ENCODE measurements at regions not wholly inside any gene's neighbourhood (a gene's known extent, or its start where the extent isn't known, plus 50 kb on each side); places are given as distances from the start of the nearest gene placed in this dataset.

DNA sequence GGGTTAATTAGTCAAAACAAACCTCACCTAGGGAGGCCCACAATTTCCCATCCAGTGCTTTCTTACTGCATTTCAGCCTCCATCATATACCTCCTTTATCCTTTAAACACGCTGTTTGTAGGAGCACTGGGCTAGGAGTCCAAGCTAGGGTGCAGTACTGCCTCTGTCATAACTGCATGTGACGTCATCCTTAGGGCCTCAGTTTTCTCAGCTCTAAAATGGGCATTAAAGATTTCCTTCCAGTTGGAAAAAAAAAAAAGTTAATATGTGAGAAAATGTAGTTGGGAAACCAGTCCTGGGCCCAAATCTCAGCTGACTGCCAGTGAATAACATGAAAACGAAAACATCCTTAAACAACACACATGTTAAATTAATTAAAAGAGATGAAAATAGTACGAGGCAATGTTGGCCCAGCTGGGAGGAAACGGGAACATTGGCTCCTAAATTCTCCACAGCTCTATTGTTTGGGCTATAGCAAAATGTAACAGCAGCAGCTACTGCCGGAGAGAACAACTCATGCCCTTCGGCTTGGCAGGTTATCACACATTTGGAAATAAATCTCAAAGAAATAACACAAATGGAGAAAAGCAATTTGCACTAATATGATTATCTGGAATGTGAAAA is 79.9 kb upstream of the CCDC167 start:
- no peak overlapping the region for H3K18ac ChIP-seq (ENCODE audit: insufficient read length, low read depth, low read length)
- peak overlapping the region in 1 of 3 experiments; percentile 85; a peak in 1 of 7 replicates for H3K27ac Mint-ChIP-seq
- H2AFZ ChIP-seq (ENCODE audit: low read length): no peak overlapping the region
- no peak overlapping the region for H3K4ac ChIP-seq (ENCODE audit: low read depth, low read length)
- no peak overlapping the region for H4K91ac ChIP-seq (ENCODE audit: insufficient read length, low read depth, low read length)
- no peaks in the 10 kb centered on the region for H3K36me3 Mint-ChIP-seq (ENCODE audit: insufficient read depth in 1 of 3, low read depth in 3 of 3)
- H3K27me3 Mint-ChIP-seq (ENCODE audit: low read depth): peaks cover 8% of the 10 kb centered on the region; the same call in 1 of the 2 replicates
- no peaks in the 10 kb centered on the region for H3K79me1 ChIP-seq (ENCODE audit: insufficient read depth, low read depth, low read length, poor library complexity, severe bottlenecking)
- no peak overlapping the region for H4K8ac ChIP-seq (replicated peaks; ENCODE audit: insufficient read length, low read depth, low read length)
- H2BK12ac ChIP-seq (ENCODE audit: insufficient read length, low read depth, low read length): no peak overlapping the region
- no peak overlapping the region for H3K4me3 Mint-ChIP-seq
- H3K9me3 Mint-ChIP-seq: peaks cover 0 to 6% of the 10 kb centered on the region in 2 experiments; a peak in 1 of 5 replicates
- H4K20me1 ChIP-seq (ENCODE audit: control insufficient read depth, insufficient read depth, insufficient read length): no peaks in the 10 kb centered on the region
- H3K27me3 ChIP-seq (ENCODE audit: insufficient read depth, low read length): no peaks in the 10 kb centered on the region
- no peak overlapping the region for H4K5ac ChIP-seq (ENCODE audit: insufficient read length, low read depth, low read length)
- DNase-seq: no peak
- peaks cover 15 to 36% of the 10 kb centered on the region in 2 experiments for H3K4me1 Mint-ChIP-seq
- no peak overlapping the region for H2AK5ac ChIP-seq (ENCODE audit: insufficient read length, low read length)
- H3K4me2 ChIP-seq (ENCODE audit: insufficient read depth, insufficient read length, low read length): no peak overlapping the region
- TF ChIP-seq CTCF (conservative IDR thresholded peaks at IDR 0.05): no peak
- WGBS (ENCODE audit: extremely low coverage, insufficient read length, low lambda C conversion rate): no CpG with 5 or more reads among the region's 7 CpGs
- H3K9ac ChIP-seq (ENCODE audit: extremely low read depth, insufficient read length, low read length): no peak overlapping the region
- H3K4me1 ChIP-seq (ENCODE audit: insufficient read depth, low read length): peaks cover 3% of the 10 kb centered on the region; the same call in 1 of the 2 replicates
- H3K27ac ChIP-seq (ENCODE audit: insufficient read length, low read depth, low read length): no peak overlapping the region
- H3K9me3 ChIP-seq (ENCODE audit: control insufficient read depth, low read depth, low read length): no peaks in the 10 kb centered on the region
- H3T11ph ChIP-seq (ENCODE audit: low read length): no peak overlapping the region
- H3K79me2 ChIP-seq (ENCODE audit: insufficient read depth, low read length): no peaks in the 10 kb centered on the region
- H2BK5ac ChIP-seq (ENCODE audit: insufficient read length, low read length): no peak overlapping the region
- no peak overlapping the region for H2BK20ac ChIP-seq (ENCODE audit: low read depth, low read length, poor library complexity, severe bottlenecking)
- no peaks in the 10 kb centered on the region for H3K23me2 ChIP-seq (ENCODE audit: insufficient read length, low read depth, low read length, poor library complexity, severe bottlenecking)
- H3K14ac ChIP-seq (ENCODE audit: insufficient read depth, low read length): no peak overlapping the region
- no peak overlapping the region for H2BK120ac ChIP-seq (ENCODE audit: low read depth, low read length, poor library complexity, severe bottlenecking)
- H3K23ac ChIP-seq (ENCODE audit: insufficient read length, low read depth, low read length): no peak overlapping the region
- no peak overlapping the region for H3K56ac ChIP-seq (ENCODE audit: insufficient read length, low read depth, low read length)
- no peak overlapping the region for H2BK15ac ChIP-seq (ENCODE audit: low read depth, low read length)

Measured in H9 (cell line).